HepG2 (cell line): ENCODE measurements at regions not wholly inside any gene's neighbourhood (a gene's known extent, or its start where the extent isn't known, plus 50 kb on each side); places are given as distances from the start of the nearest gene placed in this dataset.

Source experiments
- CEBPB ChIP-seq: IDR thresholded peaks from 2 replicates; pipeline ENCODE4 v1.6.1; 2011; ENCODE audit warnings: low read depth, low read length, improper control_type of control experiment, borderline replicate concordance
- ELF4 ChIP-seq: sonication (generic); formaldehyde crosslinking; IDR thresholded peaks from 2 replicates; pipeline ENCODE4 v1.5.0; 2020; ENCODE audit warnings: missing genetic modification reagents, mild to moderate bottlenecking, moderate library complexity, borderline replicate concordance
- FOXJ3 ChIP-seq: sonication (generic); formaldehyde crosslinking; IDR thresholded peaks from 2 replicates; pipeline ENCODE4 v1.4.0; 2020; ENCODE audit warnings: missing genetic modification reagents, mild to moderate bottlenecking, borderline replicate concordance
- IRF1 ChIP-seq: sonication (generic); formaldehyde crosslinking; IDR thresholded peaks from 2 replicates; pipeline ENCODE4 v1.4.0; 2020; ENCODE audit warnings: low read depth, mild to moderate bottlenecking, missing genetic modification reagents
- JUND ChIP-seq: sonication (generic); formaldehyde crosslinking; IDR thresholded peaks from 2 replicates; pipeline ENCODE4 v1.8.0; 2022; ENCODE audit warnings: mild to moderate bottlenecking, missing genetic modification reagents
- MYC ChIP-seq: sonication (generic); formaldehyde crosslinking; IDR thresholded peaks from 2 replicates; pipeline ENCODE4 v1.9.0; 2021; ENCODE audit warnings: missing genetic modification reagents, borderline replicate concordance
- NFRKB ChIP-seq: fragments of 450-650 bp; IDR thresholded peaks from 2 replicates; pipeline ENCODE4 v1.6.1; 2017
- NR1H2 ChIP-seq: sonication (generic); formaldehyde crosslinking; IDR thresholded peaks from 2 replicates; pipeline ENCODE4 v1.8.1; 2022; ENCODE audit warnings: low read depth, missing genetic modification reagents, borderline replicate concordance
- POGZ ChIP-seq: sonication (generic); formaldehyde crosslinking; IDR thresholded peaks from 2 replicates; pipeline ENCODE4 v1.4.0; 2020; ENCODE audit warnings: mild to moderate bottlenecking, missing genetic modification reagents
- XBP1 ChIP-seq: sonication (generic); formaldehyde crosslinking; IDR thresholded peaks from 2 replicates; pipeline ENCODE4 v1.5.0; 2020; ENCODE audit warnings: missing genetic modification reagents
- ZSCAN30 ChIP-seq: sonication (generic); formaldehyde crosslinking; IDR thresholded peaks from 2 replicates; pipeline ENCODE4 v1.5.0; 2020; ENCODE audit warnings: mild to moderate bottlenecking, missing genetic modification reagents
- TF ChIP-seq, protein P1 (sequence below): sonication (generic); formaldehyde crosslinking; IDR thresholded peaks from 2 replicates; pipeline ENCODE4 v1.5.0; 2020; ENCODE audit warnings: mild to moderate bottlenecking, missing genetic modification reagents, moderate library complexity

- no peak for TF ChIP-seq POGZ (CRISPR knock-in tag)
- no peak for TF ChIP-seq ELF4 (CRISPR knock-in tag)
- TF ChIP-seq FOXJ3 (CRISPR knock-in tag): no peak
- TF ChIP-seq CEBPB: no peak
- TF ChIP-seq XBP1: no peak
- no peak for TF ChIP-seq NFRKB
- TF ChIP-seq, protein P1, sequence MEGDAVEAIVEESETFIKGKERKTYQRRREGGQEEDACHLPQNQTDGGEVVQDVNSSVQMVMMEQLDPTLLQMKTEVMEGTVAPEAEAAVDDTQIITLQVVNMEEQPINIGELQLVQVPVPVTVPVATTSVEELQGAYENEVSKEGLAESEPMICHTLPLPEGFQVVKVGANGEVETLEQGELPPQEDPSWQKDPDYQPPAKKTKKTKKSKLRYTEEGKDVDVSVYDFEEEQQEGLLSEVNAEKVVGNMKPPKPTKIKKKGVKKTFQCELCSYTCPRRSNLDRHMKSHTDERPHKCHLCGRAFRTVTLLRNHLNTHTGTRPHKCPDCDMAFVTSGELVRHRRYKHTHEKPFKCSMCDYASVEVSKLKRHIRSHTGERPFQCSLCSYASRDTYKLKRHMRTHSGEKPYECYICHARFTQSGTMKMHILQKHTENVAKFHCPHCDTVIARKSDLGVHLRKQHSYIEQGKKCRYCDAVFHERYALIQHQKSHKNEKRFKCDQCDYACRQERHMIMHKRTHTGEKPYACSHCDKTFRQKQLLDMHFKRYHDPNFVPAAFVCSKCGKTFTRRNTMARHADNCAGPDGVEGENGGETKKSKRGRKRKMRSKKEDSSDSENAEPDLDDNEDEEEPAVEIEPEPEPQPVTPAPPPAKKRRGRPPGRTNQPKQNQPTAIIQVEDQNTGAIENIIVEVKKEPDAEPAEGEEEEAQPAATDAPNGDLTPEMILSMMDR (CRISPR knock-in tag): no peak
- TF ChIP-seq JUND: no peak
- TF ChIP-seq NR1H2 (CRISPR knock-in tag): no peak
- TF ChIP-seq IRF1 (CRISPR knock-in tag): no peak
- TF ChIP-seq ZSCAN30 (CRISPR knock-in tag): no peak
- no peak for TF ChIP-seq MYC (CRISPR knock-in tag)
These were observed 161.5 kb upstream of the FAM13C start for GRCh38 chr10:59523851-59524250.
